GM18505 (cell line): ENCODE measurements at regions not wholly inside any gene's neighbourhood (a gene's known extent, or its start where the extent isn't known, plus 50 kb on each side); places are given as distances from the start of the nearest gene placed in this dataset.
"Not testable (repeated sequence)": the region's sequence is repeated elsewhere in the genome, so short reads cannot be mapped to it uniquely, and the experiment has no call there.

Experiments
- ATAC-seq: cut with Tn5 transposase; IDR thresholded peaks from one replicate; pipeline ENCODE4 v1.9.1; 2021; ENCODE audit not compliant: unreplicated experiment
- POLR2A ChIP-seq: IDR thresholded peaks from 4 replicates; pipeline ENCODE4 v1.6.1; 2011; ENCODE audit warnings: borderline replicate concordance; ENCODE audit not compliant: insufficient read depth, insufficient read length; ENCODE audit errors: extremely low read depth

GRCh38 chr5:12592228-12592627 is 688.0 kb upstream of the CTNND2 start:
- no peak for TF ChIP-seq POLR2A
- ATAC-seq = no peak

GRCh38 chr5:12586406-12586805 is 682.2 kb upstream of the CTNND2 start:
- TF ChIP-seq POLR2A = no peak
- ATAC-seq = no peak

- not testable (repeated sequence) for ATAC-seq
These were observed 674.6 kb upstream of the CTNND2 start for GRCh38 chr5:12578803-12579202.

GRCh38 chr5:12576953-12577352 is 672.7 kb upstream of the CTNND2 start:
- not testable (repeated sequence) for ATAC-seq

GRCh38 chr5:12574298-12575093 is 670.2 kb upstream of the CTNND2 start:
- not testable (repeated sequence) for ATAC-seq

- ATAC-seq = not testable (repeated sequence)
These were observed 669.7 kb upstream of the CTNND2 start for GRCh38 chr5:12573916-12574297.

GRCh38 chr5:12570688-12571087 is 666.4 kb upstream of the CTNND2 start:
- no peak for ATAC-seq
- no peak for TF ChIP-seq POLR2A

- ATAC-seq = no peak
- TF ChIP-seq POLR2A = no peak
These were observed 662.2 kb upstream of the CTNND2 start for GRCh38 chr5:12566441-12566840.

GRCh38 chr5:12557012-12557411 is 652.8 kb upstream of the CTNND2 start:
- no peak for ATAC-seq

GRCh38 chr5:12526113-12526512 is 621.9 kb upstream of the CTNND2 start:
- no peak for TF ChIP-seq POLR2A
- ATAC-seq = no peak

More at GRCh38 chr5:12557012-12557411, 652.8 kb upstream of the CTNND2 start:
- no peak for TF ChIP-seq POLR2A

- no peak for TF ChIP-seq POLR2A
- no peak for ATAC-seq
These were observed 617.9 kb upstream of the CTNND2 start for GRCh38 chr5:12522116-12522515.

- not testable (repeated sequence) for ATAC-seq
These were observed 600.7 kb upstream of the CTNND2 start for GRCh38 chr5:12504983-12505382.

- no peak for TF ChIP-seq POLR2A
These were observed 583.9 kb upstream of the CTNND2 start for GRCh38 chr5:12488161-12488560.

GRCh38 chr5:12480487-12480886 is 576.2 kb upstream of the CTNND2 start:
- no peak for TF ChIP-seq POLR2A
- ATAC-seq = no peak

More at GRCh38 chr5:12488161-12488560, 583.9 kb upstream of the CTNND2 start:
- no peak for ATAC-seq

GRCh38 chr5:12477554-12477953 is 573.3 kb upstream of the CTNND2 start:
- no peak for TF ChIP-seq POLR2A

More at GRCh38 chr5:12477554-12477953, 573.3 kb upstream of the CTNND2 start:
- no peak for ATAC-seq
